ENCODE measurements at regions not wholly inside any gene's neighbourhood (a gene's known extent, or its start where the extent isn't known, plus 50 kb on each side); places are given as distances from the start of the nearest gene placed in this dataset.
"Not testable (repeated sequence)": the region's sequence is repeated elsewhere in the genome, so short reads cannot be mapped to it uniquely, and the experiment has no call there.

DNA sequence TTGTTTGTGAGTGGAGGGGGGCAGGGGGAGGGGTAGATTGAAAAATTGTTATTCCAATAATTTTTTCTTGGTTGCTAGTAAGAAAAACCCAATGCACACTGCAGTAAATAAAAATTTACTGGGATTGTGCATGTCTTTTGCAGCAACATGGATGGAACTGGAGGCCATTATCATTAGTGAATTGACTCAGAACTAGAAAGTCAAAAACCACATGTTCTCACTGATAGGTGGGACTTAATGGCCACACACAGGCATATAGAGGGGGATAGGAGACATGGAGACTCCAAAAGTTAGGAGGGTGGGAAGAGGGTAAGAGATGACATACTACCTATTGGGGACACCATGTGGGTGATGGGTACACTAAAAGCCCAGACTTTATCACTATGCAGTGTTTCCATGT lies 67.2 kb downstream of the BUB3 start:
- DNase-seq (ENCODE audit: low read depth): no peak

DNA sequence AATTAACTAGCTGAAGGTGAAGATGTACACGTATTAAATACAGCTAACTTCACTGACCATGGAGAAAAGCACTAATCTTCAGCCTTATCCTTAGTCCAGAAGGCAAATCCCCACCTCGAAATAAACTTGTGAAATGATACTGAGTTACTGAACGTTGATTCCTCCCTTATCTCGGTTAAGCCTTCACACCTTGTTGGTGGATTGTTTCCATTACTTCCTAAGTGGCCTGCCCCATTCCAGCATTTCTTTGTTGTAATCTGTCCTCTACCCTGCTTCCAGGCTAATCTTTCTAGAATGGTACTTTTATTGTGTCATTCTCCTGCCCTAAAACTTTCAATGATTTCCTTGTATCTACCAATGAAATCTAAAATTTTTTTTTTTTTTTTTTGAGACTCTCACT lies 68.6 kb downstream of the BUB3 start:
- DNase-seq (ENCODE audit: low read depth): no peak

DNA sequence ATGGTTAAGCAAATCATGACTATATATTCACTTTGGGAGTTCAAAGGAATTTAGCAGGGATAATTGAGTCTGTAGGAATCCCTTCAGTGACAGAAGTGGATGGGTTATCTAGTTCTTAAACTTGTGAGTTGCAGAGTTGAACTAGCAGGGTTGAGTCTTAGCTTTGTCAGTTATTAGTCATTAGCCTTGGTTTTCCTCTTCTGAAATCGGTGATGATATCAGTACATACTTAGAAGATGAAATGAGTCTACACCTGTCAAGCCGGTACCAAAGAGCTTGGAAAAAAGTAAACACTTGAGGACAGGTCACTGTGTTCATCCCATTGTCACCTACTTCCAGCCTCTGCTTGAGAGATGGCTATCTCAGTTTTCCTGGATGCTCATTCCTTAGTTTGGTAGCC lies 73.5 kb downstream of the BUB3 start:
- DNase-seq (ENCODE audit: low read depth): no peak

DNA sequence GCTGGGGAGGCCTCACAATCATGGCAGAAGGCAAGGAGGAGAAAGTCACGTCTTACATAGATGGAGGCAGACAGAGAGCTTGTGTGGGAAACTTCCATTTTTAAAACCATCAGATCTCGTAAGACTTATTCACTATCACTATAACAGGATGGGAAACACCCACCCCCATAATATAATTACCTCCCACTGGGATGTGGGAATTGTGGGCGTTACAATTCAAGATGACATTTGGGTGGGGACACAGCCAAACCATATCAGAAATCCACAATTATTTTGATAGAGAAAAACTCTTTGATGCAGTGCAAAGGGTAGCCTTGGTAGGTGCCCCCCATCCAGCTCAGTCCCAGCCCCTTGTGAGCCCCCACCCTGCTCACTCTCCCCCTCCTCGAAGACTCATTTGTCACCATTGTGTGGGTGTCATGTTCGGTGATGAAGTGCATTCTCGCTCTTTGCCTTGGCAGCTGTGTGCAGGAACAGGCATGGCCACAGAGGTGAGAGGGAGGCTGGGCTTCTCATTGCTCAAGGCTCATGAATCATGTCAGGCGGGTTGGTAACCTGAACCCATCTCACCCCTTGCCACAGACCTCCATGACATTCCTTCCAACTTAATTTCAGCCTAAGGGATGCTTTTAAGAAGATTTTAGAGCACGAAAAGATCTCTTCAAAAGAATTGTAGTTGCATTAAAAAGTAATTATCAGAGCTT lies 75.9 kb downstream of the BUB3 start:
- DNase-seq (ENCODE audit: low read depth): no peak

DNA sequence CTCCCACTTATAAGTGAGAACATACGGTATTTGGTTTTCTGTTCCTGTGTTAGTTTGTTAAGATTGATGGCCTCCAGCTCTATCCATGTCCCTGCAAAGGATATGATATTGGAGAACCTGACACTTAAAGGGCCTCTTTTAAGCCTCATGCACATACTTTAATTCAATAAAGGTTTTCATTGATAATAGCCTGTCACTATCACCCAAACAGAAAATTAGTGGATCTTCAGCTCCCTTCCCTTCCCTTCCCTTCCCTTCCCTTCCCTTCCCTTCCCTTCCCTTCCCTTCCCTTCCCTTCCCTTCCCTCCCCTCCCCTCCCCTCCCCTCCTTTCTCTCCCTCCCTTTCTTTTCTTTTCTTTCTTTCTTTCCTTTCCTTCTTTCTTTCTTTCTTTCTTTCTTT lies 78.7 kb downstream of the BUB3 start:
- DNase-seq (ENCODE audit: low read depth): not testable (repeated sequence)

DNA sequence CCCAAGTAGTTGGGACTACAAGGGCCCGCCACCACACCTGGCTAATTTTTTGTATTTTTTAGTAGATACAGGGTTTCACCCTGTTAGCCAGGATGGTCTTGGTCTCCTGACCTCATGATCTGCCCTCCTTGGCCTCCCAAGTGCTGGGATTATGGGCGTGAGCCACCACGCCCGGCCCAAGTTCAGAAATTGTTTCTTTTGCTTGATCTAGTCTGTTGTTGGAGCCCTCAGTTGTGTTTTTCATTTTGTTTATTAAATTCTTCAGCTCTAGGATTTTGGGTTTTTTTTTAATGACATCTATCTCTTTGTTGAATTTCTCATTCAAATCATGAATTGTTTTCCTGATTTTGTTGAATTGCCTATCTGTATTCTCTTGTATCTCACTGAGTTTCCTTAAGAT lies 80.8 kb downstream of the BUB3 start:
- not testable (repeated sequence) for DNase-seq (ENCODE audit: low read depth)

DNA sequence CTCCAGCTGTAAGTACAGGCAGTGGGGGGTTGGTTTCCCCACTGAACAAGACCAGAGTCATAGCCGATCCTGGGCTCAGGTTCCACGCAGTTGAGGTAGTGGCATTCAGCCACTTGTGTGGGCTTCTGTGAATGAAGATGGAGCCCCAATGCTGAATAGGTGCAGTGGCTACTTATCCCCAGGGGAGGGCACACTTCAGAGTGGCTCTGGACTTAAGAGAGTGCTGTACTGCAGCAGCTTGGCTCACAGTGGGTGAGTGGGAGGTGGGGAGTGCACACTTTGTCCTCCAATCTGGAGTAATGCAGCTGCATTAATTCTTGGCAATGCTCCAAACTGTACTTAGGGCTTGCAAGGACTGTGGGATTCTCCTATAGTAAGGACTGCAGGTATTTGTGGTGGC lies 81.9 kb downstream of the BUB3 start:
- no peak for DNase-seq (ENCODE audit: low read depth)

DNA sequence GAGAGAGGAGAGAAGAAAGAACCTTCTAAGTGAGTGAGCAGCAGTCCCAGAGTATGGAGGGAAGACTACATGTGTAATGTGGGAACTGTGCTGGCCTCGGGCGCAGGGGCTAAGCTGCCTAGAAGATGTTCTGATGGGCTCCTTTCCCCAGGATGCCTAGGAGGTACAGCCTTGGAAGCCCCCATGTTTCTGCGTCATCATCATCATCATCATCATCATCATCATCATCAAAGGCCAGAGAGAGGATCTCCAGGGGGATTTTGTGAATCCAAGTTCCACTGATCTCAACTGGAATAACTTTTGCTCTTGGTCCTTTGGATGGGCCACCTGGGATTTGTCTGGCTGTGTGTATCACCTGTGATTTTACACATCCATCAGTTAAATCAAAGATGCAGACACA lies 86.0 kb downstream of the BUB3 start:
- DNase-seq (ENCODE audit: low read depth): no peak

DNA sequence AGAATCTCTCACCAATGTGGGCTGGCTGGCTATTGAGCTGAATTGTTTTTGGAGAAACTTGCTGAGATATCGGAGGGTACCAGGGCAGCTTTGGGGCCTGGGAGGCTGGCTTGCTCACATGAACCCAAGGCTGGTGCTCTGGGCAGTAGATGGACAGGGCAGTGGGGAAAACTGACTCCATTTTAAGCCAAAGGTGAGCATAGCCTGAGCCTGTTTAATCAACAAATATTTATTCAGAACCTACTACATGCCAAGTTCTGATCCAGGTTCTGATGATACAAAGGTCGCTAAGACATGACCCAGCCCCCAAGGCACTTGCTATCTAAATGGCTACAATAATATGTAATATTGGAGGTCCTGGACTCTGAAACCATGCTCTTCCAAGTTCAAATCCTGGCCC lies 86.6 kb downstream of the BUB3 start:
- no peak for DNase-seq (ENCODE audit: low read depth)

DNA sequence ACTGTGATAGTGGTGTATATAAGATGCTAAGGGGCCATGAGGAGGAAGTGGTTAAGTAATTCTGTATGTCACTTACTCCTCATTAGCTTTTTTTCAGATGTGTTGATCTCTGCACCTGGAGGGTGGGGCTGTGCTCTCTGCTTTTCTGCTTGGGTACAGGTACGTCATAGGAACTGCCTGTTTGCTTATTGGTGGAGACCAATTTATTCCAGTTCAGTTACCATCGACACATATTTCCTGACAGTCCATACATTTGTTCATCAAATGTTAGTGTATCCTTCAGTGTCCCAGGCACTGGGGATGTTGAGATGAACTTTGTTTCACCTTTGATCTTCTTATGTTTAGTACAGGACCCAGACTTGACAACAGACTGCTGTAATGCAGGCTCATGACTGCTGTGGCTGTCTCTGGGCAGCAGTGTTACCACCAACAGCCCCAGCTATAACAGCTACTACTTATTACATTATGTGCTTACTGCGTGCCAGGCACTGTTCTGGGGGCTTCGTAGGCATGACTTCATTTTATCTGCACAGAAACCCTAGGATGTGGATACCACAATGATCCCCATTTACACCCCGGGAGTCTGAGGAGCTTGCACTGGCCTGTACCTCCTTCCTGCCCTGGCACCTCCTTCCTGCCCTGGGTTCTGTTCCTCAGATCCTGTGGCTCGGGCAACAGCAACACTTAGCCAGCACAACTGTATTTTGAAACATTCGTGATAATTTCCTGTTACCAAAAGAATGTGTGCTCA lies 87.4 kb downstream of the BUB3 start:
- no peak for DNase-seq (ENCODE audit: low read depth)

DNA sequence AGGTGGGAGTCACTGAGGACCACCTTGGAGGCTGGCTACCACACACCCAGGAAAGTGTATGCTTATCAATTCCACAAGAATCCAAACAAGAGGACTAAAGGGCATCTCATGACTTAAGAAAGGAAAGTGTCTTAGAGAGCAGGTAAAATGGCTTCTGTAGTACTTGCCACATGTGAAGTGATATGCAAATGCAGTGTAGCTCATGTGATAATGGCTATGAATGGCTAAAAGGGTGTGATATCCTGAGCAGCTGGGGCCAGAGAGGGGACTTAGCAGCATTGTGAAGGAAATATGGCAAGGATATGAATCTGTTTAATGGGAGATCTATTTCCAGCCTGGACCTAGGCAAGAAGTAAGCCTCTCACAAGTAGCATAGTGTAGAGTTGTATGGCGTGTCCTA lies 90.5 kb downstream of the BUB3 start:
- no peak for DNase-seq (ENCODE audit: low read depth)

DNA sequence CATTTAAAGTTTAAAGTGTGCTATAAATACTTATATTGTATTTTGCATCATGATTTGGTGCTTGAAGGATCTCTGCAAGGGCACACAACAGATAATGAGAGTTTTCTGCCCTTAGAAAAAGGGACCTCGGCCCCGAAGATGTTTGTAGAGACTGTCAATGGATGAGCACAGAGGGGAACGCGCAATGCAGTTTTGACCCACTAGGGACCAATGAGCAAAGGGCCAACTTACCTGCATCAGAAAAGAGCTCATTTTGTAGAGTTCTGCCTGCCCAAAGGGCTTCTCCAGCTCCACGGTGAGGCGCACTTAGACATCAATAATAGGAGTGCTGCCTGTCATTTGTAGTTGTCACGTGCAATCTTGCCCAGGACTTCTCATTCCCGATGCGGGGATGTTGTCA lies 91.1 kb downstream of the BUB3 start:
- DNase-seq (ENCODE audit: low read depth): no peak

DNA sequence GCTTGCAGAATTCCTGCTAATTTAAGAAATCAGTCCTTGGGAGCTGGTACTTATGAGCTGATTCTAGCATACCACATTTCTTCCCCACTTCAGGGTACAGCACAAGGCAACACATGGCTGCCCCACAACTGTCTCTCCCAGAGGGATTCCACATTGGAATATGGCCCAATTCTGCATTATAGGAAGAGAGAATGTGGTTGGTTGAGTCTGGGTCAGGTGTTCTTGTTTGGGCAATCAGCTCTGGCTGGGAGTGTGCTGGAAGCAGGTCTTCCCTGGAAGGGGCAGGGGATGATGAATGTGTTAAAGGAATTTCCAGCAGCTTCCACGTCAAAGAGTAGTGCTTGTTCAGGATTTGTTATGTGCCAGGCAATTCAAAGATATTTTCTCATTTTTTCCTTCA lies 95.7 kb downstream of the BUB3 start:
- DNase-seq (ENCODE audit: low read depth): no peak

DNA sequence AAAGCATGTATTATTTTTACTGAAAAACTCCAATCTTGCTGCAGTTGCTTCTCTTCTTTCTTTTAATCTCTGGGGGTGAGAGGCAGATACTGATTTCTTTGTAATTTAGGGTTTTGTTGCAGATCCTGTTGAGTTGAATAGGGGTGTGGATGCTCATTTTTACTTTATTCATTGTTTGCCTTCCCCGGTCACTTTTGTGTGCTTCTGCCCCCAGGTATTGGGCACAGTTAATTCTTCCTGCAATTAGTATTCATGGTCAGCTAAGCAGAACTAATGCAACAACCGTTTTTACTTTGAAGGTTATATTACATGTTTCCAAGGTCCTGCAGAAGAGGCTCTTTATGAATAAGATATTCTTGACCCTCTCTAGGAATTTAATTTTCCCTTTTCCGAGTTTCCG lies 96.4 kb downstream of the BUB3 start:
- DNase-seq (ENCODE audit: low read depth): no peak

DNA sequence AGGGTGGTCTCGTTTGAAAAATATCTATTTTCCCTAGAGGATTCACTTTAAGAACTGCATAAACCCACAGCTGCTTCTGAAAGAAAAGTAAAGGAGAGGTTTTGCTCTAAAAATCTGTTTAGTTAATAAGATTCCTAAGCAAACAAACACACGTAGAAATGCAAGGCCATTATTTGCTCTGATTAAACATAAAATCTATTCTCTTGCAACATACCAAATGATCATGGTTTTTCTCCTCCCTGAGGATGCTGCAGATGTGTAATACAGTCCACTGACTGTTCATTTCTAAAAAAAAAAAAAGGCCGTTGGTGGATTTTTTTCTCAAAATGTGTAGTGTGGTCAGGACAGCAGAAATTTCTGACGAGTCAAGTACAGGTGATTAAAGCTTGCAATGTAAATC lies 98.6 kb downstream of the BUB3 start:
- DNase-seq (ENCODE audit: low read depth): no peak

DNA sequence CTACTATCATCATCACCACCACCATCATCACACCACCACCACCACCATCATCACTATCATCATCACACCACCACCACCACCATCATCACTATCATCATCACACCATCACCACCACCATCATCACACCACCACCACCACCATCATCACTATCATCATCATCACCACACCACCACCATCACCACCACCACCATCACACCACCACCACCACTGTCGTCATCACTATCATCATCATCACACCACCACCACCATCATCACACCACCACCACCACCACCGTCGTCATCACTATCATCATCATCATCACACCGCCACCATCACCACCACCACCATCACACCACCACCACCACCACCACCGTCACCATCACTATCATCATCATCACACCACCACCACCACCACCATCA lies 100.1 kb downstream of the BUB3 start:
- not testable (repeated sequence) for DNase-seq (ENCODE audit: low read depth)

DNA sequence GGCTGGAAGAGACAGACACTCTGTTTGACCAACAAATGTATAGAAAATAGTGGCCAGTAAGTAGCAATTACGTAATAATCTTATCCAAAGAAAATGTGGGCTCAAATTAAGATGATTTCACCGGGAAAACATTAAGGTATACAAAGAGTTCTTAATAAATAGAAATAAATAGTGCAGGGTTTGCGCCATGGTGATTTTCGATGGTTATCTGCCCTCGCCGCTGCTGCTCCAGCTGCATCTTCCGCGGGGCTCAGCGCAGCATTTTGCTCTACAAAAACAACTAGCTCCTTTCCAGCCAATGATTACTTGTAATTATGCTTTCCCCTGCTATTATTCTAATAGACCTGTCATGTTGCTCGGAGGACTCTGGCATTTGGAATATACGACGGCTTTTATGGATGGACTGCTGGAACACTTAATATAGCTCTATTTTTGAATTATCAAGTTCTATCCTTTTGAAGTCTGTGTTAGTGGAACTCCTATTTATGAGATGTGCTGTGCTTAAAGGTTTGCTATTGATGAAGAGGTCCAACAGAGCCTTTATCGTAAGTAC lies 103.8 kb downstream of the BUB3 start:
- DNase-seq (ENCODE audit: low read depth): no peak

DNA sequence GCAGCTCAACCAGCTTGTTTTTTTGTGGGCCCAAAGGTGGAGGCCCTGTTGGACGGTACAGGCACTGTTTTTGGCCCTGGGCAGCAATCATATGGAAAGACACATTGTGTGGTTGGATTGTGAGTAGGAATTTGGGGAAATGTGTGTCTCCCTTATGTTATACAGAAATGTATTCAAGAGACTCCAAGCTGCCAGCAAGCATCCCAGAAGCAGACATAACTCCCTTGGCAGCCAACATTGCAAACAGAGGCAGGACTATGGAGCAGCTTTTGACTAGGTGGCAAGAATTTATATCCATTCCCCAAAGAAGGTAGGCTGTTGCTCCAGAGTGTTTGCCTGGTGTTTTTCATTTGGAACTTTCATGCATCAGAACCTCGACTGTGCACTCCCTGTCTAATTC lies 104.9 kb downstream of the BUB3 start:
- DNase-seq (ENCODE audit: low read depth): no peak

DNA sequence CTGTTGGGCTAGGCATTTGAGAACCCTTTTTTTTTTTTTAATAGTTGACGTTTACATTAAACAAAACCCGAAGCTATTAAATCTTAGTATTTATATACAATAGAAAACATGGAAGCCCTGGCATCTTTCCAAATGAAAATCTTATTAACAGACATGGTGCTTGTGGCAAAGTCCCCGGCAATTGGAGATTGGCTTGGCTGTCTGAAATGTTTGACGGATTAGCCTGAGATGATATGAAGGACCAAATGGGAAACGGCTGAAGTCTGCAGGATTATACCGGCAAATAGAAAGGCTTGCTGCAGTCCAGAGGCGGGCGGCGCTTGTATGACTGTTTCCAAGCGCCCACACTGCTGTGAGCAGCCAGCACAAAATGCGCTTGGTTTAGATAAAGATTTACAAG lies 105.6 kb downstream of the BUB3 start:
- DNase-seq (ENCODE audit: low read depth): no peak

DNA sequence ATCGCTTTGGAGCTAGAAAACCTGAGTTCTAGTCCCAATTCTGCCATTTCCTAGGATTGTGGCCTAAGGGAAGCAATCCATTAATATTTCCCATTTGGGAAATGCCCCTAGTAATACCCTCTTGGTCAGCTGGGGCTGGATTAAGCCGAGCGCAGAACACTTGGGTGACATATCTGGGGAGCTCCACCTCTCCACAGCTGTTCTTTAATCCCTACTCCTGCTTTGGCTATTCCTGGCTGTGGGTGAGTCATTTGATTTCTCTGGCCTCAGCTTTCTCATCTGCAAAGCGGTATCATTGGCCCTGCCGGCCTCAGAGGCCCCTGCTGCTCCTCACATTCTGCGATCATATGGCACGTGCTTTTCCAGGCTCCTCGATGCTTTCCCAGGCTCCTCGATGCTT lies 108.3 kb downstream of the BUB3 start:
- DNase-seq (ENCODE audit: low read depth): no peak

DNA sequence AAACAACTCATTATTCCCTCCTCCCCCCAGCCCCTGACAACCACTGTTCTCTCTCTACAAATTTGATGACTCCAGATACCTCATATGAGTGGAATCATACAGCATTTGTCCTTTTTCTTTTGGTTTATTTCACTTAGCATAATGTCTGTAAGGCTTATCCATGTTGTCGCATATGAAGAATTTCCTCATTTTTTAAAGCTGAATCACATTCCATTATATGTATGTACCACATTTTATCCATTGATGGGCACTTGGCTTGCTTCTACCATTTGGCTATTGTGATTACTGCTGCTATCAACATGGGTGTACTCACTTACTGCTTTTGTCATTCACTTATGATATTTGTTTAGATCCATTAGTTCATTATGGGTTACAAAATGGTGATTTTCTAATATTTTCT lies 112.8 kb downstream of the BUB3 start:
- no peak for DNase-seq (ENCODE audit: low read depth)

DNA sequence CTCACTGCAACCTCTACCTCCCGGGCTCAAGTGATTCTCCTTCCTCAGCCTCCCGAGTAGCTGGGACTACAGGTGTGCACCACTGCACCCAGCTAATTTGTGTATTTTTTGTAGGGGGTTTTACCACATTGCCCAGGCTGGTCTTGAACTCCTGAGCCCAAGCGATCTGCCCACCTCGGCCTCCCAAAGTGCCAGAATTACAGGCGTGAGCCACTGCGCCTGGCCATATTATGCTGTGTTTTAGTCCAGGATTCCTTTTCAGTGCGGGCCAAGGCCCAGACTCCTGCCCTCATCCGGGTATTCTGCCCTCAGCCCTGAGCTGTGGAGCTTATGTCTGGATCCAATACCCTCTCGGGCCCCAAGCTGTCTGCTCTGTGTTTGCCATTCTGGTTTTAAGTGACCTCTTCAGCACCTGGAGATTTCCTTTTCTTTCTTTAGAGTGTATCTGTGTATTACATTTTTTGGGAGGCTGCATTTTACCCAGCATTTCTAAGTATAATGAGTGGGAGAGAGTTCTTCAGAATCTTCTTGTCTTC lies 114.9 kb downstream of the BUB3 start:
- no peak for DNase-seq (ENCODE audit: low read depth)

DNA sequence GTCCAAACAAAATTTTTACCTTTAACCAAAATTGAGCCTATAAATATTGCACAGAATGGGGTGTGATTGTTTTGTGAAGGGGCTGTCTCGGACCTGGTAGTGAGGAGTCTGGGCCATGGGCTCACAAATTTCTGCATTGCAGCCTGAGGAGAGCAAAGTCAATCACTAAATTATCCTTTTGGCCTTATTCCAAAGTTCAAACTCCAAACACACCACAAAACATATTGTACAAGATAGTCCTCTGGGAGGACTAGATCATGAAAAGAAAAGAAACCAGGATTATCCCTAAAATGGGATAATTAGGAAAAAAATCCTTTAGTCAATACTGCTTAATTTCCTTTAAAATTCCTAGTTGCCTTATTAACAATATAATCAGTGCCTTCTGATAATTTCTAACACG lies 115.5 kb downstream of the BUB3 start:
- DNase-seq (ENCODE audit: low read depth): no peak
